HL-60 (cell line): ENCODE measurements at regions not wholly inside any gene's neighbourhood (a gene's known extent, or its start where the extent isn't known, plus 50 kb on each side); places are given as distances from the start of the nearest gene placed in this dataset.

Experiments used
- GABPA ChIP-seq: IDR thresholded peaks from 2 replicates; pipeline ENCODE4 v1.6.1; 2012; ENCODE audit warnings: low read depth
- POLR2AphosphoS5 ChIP-seq: IDR thresholded peaks from 2 replicates; pipeline ENCODE4 v1.6.1; 2012; ENCODE audit warnings: low read depth
- SPI1 ChIP-seq: IDR thresholded peaks from 2 replicates; pipeline ENCODE4 v1.6.1; 2012; ENCODE audit warnings: low read depth, mild to moderate bottlenecking, borderline replicate concordance
- TF ChIP-seq, protein P1 (sequence below): IDR thresholded peaks from one replicate; pipeline ENCODE4 v1.5.1; 2011; ENCODE audit warnings: low read length, control low read depth, inconsistent platforms; ENCODE audit not compliant: insufficient read depth

DNA sequence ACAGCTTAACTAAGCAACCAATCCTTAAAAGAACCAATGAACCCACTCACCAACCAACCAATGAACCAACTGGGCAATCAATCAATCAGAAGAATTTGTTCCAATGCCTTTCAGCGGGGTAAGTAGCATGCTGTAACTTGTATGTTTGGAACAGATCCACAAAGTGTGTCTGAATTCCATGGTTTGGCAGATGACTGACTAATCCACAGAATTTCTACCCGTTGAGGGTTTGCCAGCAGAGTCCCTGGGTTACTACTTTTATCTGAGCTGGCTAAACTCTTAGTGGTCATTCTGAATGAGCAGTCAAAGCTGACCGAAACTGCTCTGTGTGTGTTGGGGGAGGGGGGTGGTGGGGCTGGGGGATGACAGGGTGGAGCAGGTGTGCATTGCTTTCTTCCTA, 125.0 kb upstream of the JAG1 start:
- TF ChIP-seq, protein P1, sequence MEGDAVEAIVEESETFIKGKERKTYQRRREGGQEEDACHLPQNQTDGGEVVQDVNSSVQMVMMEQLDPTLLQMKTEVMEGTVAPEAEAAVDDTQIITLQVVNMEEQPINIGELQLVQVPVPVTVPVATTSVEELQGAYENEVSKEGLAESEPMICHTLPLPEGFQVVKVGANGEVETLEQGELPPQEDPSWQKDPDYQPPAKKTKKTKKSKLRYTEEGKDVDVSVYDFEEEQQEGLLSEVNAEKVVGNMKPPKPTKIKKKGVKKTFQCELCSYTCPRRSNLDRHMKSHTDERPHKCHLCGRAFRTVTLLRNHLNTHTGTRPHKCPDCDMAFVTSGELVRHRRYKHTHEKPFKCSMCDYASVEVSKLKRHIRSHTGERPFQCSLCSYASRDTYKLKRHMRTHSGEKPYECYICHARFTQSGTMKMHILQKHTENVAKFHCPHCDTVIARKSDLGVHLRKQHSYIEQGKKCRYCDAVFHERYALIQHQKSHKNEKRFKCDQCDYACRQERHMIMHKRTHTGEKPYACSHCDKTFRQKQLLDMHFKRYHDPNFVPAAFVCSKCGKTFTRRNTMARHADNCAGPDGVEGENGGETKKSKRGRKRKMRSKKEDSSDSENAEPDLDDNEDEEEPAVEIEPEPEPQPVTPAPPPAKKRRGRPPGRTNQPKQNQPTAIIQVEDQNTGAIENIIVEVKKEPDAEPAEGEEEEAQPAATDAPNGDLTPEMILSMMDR, result no peak
- TF ChIP-seq POLR2AphosphoS5 (no peak), GABPA (no peak), SPI1 (no peak)
